ENCODE measurements at regions not wholly inside any gene's neighbourhood (a gene's known extent, or its start where the extent isn't known, plus 50 kb on each side); places are given as distances from the start of the nearest gene placed in this dataset.

GRCh38 chr5:173688703-173689102, 72.3 kb upstream of the BOD1 start:
- no peak overlapping the region for H3K27ac ChIP-seq (ENCODE audit: low read depth in 2 of 2, low read length in 1 of 2)
- no peaks in the 10 kb centered on the region for H3K36me3 ChIP-seq (ENCODE audit: control insufficient read depth in 2 of 2, insufficient read depth in 2 of 2, low read length in 1 of 2)
- H3K4me1 ChIP-seq (ENCODE audit: control insufficient read depth in 2 of 2, insufficient read depth in 2 of 2, low read length in 1 of 2) = no peaks in the 10 kb centered on the region
- no peak overlapping the region for H3K4me3 ChIP-seq (ENCODE audit: low read depth in 1 of 2, low read length in 2 of 2)
- WGBS, 2 donors = 68 to 84% methylated on average over 3 of the region's 3 CpGs
- peaks cover 0 to 2% of the 10 kb centered on the region in 2 donors for H3K9me3 ChIP-seq (ENCODE audit: control insufficient read depth in 2 of 2, insufficient read depth in 1 of 2, low read depth in 1 of 2, low read length in 1 of 2)
- no peaks in the 10 kb centered on the region for H3K27me3 ChIP-seq (ENCODE audit: control insufficient read depth in 1 of 2, insufficient read depth in 2 of 2, low read length in 2 of 2)

- H3K9me3 ChIP-seq (ENCODE audit: control insufficient read depth in 2 of 2, insufficient read depth in 1 of 2, low read depth in 1 of 2, low read length in 1 of 2) = peaks cover 0 to 3% of the 10 kb centered on the region in 2 donors
- no peaks in the 10 kb centered on the region for H3K27me3 ChIP-seq (ENCODE audit: control insufficient read depth in 1 of 2, insufficient read depth in 2 of 2, low read length in 2 of 2)
- no peak overlapping the region for H3K27ac ChIP-seq (ENCODE audit: low read depth in 2 of 2, low read length in 1 of 2)
- H3K36me3 ChIP-seq (ENCODE audit: control insufficient read depth in 2 of 2, insufficient read depth in 2 of 2, low read length in 1 of 2) = no peaks in the 10 kb centered on the region
- no peak overlapping the region for H3K4me3 ChIP-seq (ENCODE audit: low read depth in 1 of 2, low read length in 2 of 2)
- 42 to 71% methylated on average over 7 of the region's 7 CpGs for WGBS, 2 donors
- H3K4me1 ChIP-seq (ENCODE audit: control insufficient read depth in 2 of 2, insufficient read depth in 2 of 2, low read length in 1 of 2) = no peaks in the 10 kb centered on the region
Measured at GRCh38 chr5:173689171-173689736, 72.8 kb upstream of the BOD1 start.

GRCh38 chr5:173689737-173690360, 73.4 kb upstream of the BOD1 start:
- Histone ChIP-seq H3K4me1 (ENCODE audit: control insufficient read depth in 2 of 2, insufficient read depth in 2 of 2, low read length in 1 of 2) (no peaks in the 10 kb centered on the region), H3K4me3 (ENCODE audit: low read depth in 1 of 2, low read length in 2 of 2) (no peak overlapping the region), H3K27ac (ENCODE audit: low read depth in 2 of 2, low read length in 1 of 2) (no peak overlapping the region), H3K27me3 (ENCODE audit: control insufficient read depth in 1 of 2, insufficient read depth in 2 of 2, low read length in 2 of 2) (no peaks in the 10 kb centered on the region), H3K9me3 (ENCODE audit: control insufficient read depth in 2 of 2, insufficient read depth in 1 of 2, low read depth in 1 of 2, low read length in 1 of 2) (peaks cover 0 to 3% of the 10 kb centered on the region in 2 donors), H3K36me3 (ENCODE audit: control insufficient read depth in 2 of 2, insufficient read depth in 2 of 2, low read length in 1 of 2) (no peaks in the 10 kb centered on the region)
- 33 to 42% methylated on average over 12 of the region's 12 CpGs for WGBS, 2 donors

DNA sequence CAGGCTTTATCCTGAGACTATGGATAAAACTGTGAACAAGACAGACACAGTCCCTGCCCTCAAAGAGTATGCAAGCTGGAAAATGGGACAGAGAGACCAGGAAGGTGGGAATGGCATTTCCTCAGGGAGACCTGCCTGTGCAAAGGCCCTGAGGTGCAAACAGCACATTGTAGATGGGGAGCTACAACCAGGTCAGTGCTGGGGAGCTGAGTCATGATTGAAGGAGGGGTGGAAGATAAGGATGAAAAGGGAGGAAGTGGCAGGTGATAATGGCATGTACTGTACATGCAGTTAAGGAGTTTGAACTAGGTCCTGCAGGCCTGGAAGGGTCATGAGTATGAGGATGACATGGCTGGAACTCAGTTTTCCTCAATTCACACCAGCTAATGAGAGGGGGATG, 75.5 kb upstream of the BOD1 start:
- Histone ChIP-seq H3K4me1 (ENCODE audit: control insufficient read depth in 2 of 2, insufficient read depth in 2 of 2, low read length in 1 of 2) (no peaks in the 10 kb centered on the region), H3K27me3 (ENCODE audit: control insufficient read depth in 1 of 2, insufficient read depth in 2 of 2, low read length in 2 of 2) (no peaks in the 10 kb centered on the region), H3K9me3 (ENCODE audit: control insufficient read depth in 2 of 2, insufficient read depth in 1 of 2, low read depth in 1 of 2, low read length in 1 of 2) (peaks cover 0 to 3% of the 10 kb centered on the region in 2 donors), H3K36me3 (ENCODE audit: control insufficient read depth in 2 of 2, insufficient read depth in 2 of 2, low read length in 1 of 2) (no peaks in the 10 kb centered on the region), H3K4me3 (ENCODE audit: low read depth in 1 of 2, low read length in 2 of 2) (no peak overlapping the region), H3K27ac (ENCODE audit: low read depth in 2 of 2, low read length in 1 of 2) (no peak overlapping the region)

GRCh38 chr5:173693670-173694069, 77.2 kb upstream of the BOD1 start:
- Histone ChIP-seq H3K9me3 (ENCODE audit: control insufficient read depth in 2 of 2, insufficient read depth in 1 of 2, low read depth in 1 of 2, low read length in 1 of 2) (peaks cover 0 to 3% of the 10 kb centered on the region in 2 donors), H3K4me1 (ENCODE audit: control insufficient read depth in 2 of 2, insufficient read depth in 2 of 2, low read length in 1 of 2) (no peaks in the 10 kb centered on the region), H3K27ac (ENCODE audit: low read depth in 2 of 2, low read length in 1 of 2) (no peak overlapping the region), H3K4me3 (ENCODE audit: low read depth in 1 of 2, low read length in 2 of 2) (no peak overlapping the region), H3K27me3 (ENCODE audit: control insufficient read depth in 1 of 2, insufficient read depth in 2 of 2, low read length in 2 of 2) (no peaks in the 10 kb centered on the region), H3K36me3 (ENCODE audit: control insufficient read depth in 2 of 2, insufficient read depth in 2 of 2, low read length in 1 of 2) (no peaks in the 10 kb centered on the region)
- WGBS, 2 donors = 66 to 68% methylated on average over 5 of the region's 5 CpGs

- H3K4me3 ChIP-seq (ENCODE audit: low read depth in 1 of 2, low read length in 2 of 2) = no peak overlapping the region
- no peaks in the 10 kb centered on the region for H3K4me1 ChIP-seq (ENCODE audit: control insufficient read depth in 2 of 2, insufficient read depth in 2 of 2, low read length in 1 of 2)
- 92 to 93% methylated on average over 3 of the region's 3 CpGs for WGBS, 2 donors
- H3K36me3 ChIP-seq (ENCODE audit: control insufficient read depth in 2 of 2, insufficient read depth in 2 of 2, low read length in 1 of 2) = no peaks in the 10 kb centered on the region
- H3K27me3 ChIP-seq (ENCODE audit: control insufficient read depth in 1 of 2, insufficient read depth in 2 of 2, low read length in 2 of 2) = no peaks in the 10 kb centered on the region
- H3K9me3 ChIP-seq (ENCODE audit: control insufficient read depth in 2 of 2, insufficient read depth in 1 of 2, low read depth in 1 of 2, low read length in 1 of 2) = peaks cover 0 to 3% of the 10 kb centered on the region in 2 donors
- no peak overlapping the region for H3K27ac ChIP-seq (ENCODE audit: low read depth in 2 of 2, low read length in 1 of 2)
Measured at GRCh38 chr5:173696216-173696615, 79.8 kb upstream of the BOD1 start.

- Histone ChIP-seq H3K4me1 (ENCODE audit: control insufficient read depth in 2 of 2, insufficient read depth in 2 of 2, low read length in 1 of 2) (no peaks in the 10 kb centered on the region), H3K27ac (ENCODE audit: low read depth in 2 of 2, low read length in 1 of 2) (no peak overlapping the region), H3K27me3 (ENCODE audit: control insufficient read depth in 1 of 2, insufficient read depth in 2 of 2, low read length in 2 of 2) (no peaks in the 10 kb centered on the region), H3K9me3 (ENCODE audit: control insufficient read depth in 2 of 2, insufficient read depth in 1 of 2, low read depth in 1 of 2, low read length in 1 of 2) (peaks cover 0 to 3% of the 10 kb centered on the region in 2 donors), H3K36me3 (ENCODE audit: control insufficient read depth in 2 of 2, insufficient read depth in 2 of 2, low read length in 1 of 2) (no peaks in the 10 kb centered on the region), H3K4me3 (ENCODE audit: low read depth in 1 of 2, low read length in 2 of 2) (no peak overlapping the region)
- 65 to 70% methylated on average over 11 of the region's 11 CpGs for WGBS, 2 donors
Measured at GRCh38 chr5:173697931-173698579, 81.6 kb upstream of the BOD1 start.

GRCh38 chr5:173699966-173700365, 83.5 kb upstream of the BOD1 start:
- H3K4me1 ChIP-seq (ENCODE audit: control insufficient read depth in 2 of 2, insufficient read depth in 2 of 2, low read length in 1 of 2) = no peaks in the 10 kb centered on the region
- H3K4me3 ChIP-seq (ENCODE audit: low read depth in 1 of 2, low read length in 2 of 2) = no peak overlapping the region
- no peaks in the 10 kb centered on the region for H3K9me3 ChIP-seq (ENCODE audit: control insufficient read depth in 2 of 2, insufficient read depth in 1 of 2, low read depth in 1 of 2, low read length in 1 of 2)
- 90 to 96% methylated on average over 2 of the region's 2 CpGs for WGBS, 2 donors
- H3K27me3 ChIP-seq (ENCODE audit: control insufficient read depth in 1 of 2, insufficient read depth in 2 of 2, low read length in 2 of 2) = no peaks in the 10 kb centered on the region
- H3K27ac ChIP-seq (ENCODE audit: low read depth in 2 of 2, low read length in 1 of 2) = no peak overlapping the region
- no peaks in the 10 kb centered on the region for H3K36me3 ChIP-seq (ENCODE audit: control insufficient read depth in 2 of 2, insufficient read depth in 2 of 2, low read length in 1 of 2)

GRCh38 chr5:173703466-173703865, 87.0 kb upstream of the BOD1 start:
- WGBS, 2 donors = 77 to 79% methylated on average over 4 of the region's 4 CpGs
- H3K4me3 ChIP-seq (ENCODE audit: low read depth in 1 of 2, low read length in 2 of 2) = no peak overlapping the region
- H3K27ac ChIP-seq (ENCODE audit: low read depth in 2 of 2, low read length in 1 of 2) = no peak overlapping the region
- H3K4me1 ChIP-seq (ENCODE audit: control insufficient read depth in 2 of 2, insufficient read depth in 2 of 2, low read length in 1 of 2) = no peaks in the 10 kb centered on the region
- no peaks in the 10 kb centered on the region for H3K9me3 ChIP-seq (ENCODE audit: control insufficient read depth in 2 of 2, insufficient read depth in 1 of 2, low read depth in 1 of 2, low read length in 1 of 2)
- no peaks in the 10 kb centered on the region for H3K27me3 ChIP-seq (ENCODE audit: control insufficient read depth in 1 of 2, insufficient read depth in 2 of 2, low read length in 2 of 2)
- no peaks in the 10 kb centered on the region for H3K36me3 ChIP-seq (ENCODE audit: control insufficient read depth in 2 of 2, insufficient read depth in 2 of 2, low read length in 1 of 2)

Measured in esophagus (tissue), 2 donors.